Smooth muscle cell (in vitro differentiated cells): ENCODE measurements at regions not wholly inside any gene's neighbourhood (a gene's known extent, or its start where the extent isn't known, plus 50 kb on each side); places are given as distances from the start of the nearest gene placed in this dataset.

ENCODE experiments used
- DNase-seq: peaks from one replicate; lab custom pipeline; 2025; ENCODE audit not compliant: unreplicated experiment; lab: John Stamatoyannopoulos, UW
- H2AFZ ChIP-seq: fragments of 200-600 bp; sonication (generic); 2 replicates; pipeline ENCODE4 v1.6.0; 2016; ENCODE audit warnings: antibody characterized with exemption, low read depth, mild to moderate bottlenecking
- H3F3A ChIP-seq: fragments of 200-600 bp; sonication (generic); 2 replicates; pipeline ENCODE4 v1.6.0; 2017; ENCODE audit warnings: antibody characterized with exemption, low read depth
- H3K27ac ChIP-seq: fragments of 200-600 bp; sonication (generic); 2 replicates; pipeline ENCODE4 v1.5.1; 2016; ENCODE audit warnings: low read depth, mild to moderate bottlenecking
- H3K27me3 ChIP-seq: fragments of 200-600 bp; sonication (generic); 2 replicates; pipeline ENCODE4 v1.6.1; 2016; ENCODE audit warnings: low read depth, mild to moderate bottlenecking
- H3K36me3 ChIP-seq: fragments of 200-600 bp; sonication (generic); 2 replicates; pipeline ENCODE4 v1.5.1; 2016; ENCODE audit warnings: low read depth
- H3K4me1 ChIP-seq: fragments of 200-600 bp; sonication (generic); 2 replicates; pipeline ENCODE4 v1.5.1; 2016; ENCODE audit warnings: low read depth
- H3K4me2 ChIP-seq: fragments of 200-600 bp; sonication (generic); 2 replicates; pipeline ENCODE4 v1.6.0; 2016; ENCODE audit warnings: mild to moderate bottlenecking
- H3K4me3 ChIP-seq: fragments of 200-600 bp; sonication (generic); 2 replicates; pipeline ENCODE4 v1.5.1; 2016; ENCODE audit warnings: mild to moderate bottlenecking
- H3K79me2 ChIP-seq: fragments of 200-600 bp; sonication (generic); 2 replicates; pipeline ENCODE4 v1.6.0; 2016; ENCODE audit warnings: low read depth, mild to moderate bottlenecking
- H3K9ac ChIP-seq: fragments of 200-600 bp; sonication (generic); 2 replicates; pipeline ENCODE4 v1.6.0; 2016; ENCODE audit warnings: low read depth
- H3K9me3 ChIP-seq: fragments of 200-600 bp; sonication (generic); replicated peaks from 2 replicates; pipeline ENCODE4 v1.5.1; 2016; ENCODE audit warnings: low read depth
- H4K20me1 ChIP-seq: fragments of 200-600 bp; sonication (generic); 2 replicates; pipeline ENCODE4 v1.6.0; 2016; ENCODE audit warnings: low read depth
- CTCF ChIP-seq: fragments of 200-600 bp; sonication (generic); IDR thresholded peaks from 2 replicates; pipeline ENCODE4 v1.5.1; 2017; ENCODE audit warnings: borderline replicate concordance, mild to moderate bottlenecking, antibody characterized with exemption; ENCODE audit not compliant: insufficient read depth, poor library complexity, severe bottlenecking
- WGBS: methylation state at CpG from one replicate; pipeline ENCODE4 v1.1.7; 2016; ENCODE audit warnings: low lambda C conversion rate; 5-methylcytosine and 5-hydroxymethylcytosine counted together

GRCh38 chr17:33493566-33493965 lies 200.5 kb upstream of the ASIC2 start:
- H3K4me3 ChIP-seq: no peak overlapping the region
- no peaks in the 10 kb centered on the region for H3F3A ChIP-seq
- peak overlapping the region; percentile 13 for H3K4me2 ChIP-seq
- peak overlapping the region; percentile 3 for H3K27ac ChIP-seq
- H3K9me3 ChIP-seq: no peaks in the 10 kb centered on the region
- TF ChIP-seq CTCF: no peak
- H4K20me1 ChIP-seq: no peaks in the 10 kb centered on the region
- no peaks in the 10 kb centered on the region for H3K4me1 ChIP-seq
- H2AFZ ChIP-seq: no peak overlapping the region
- H3K36me3 ChIP-seq: no peaks in the 10 kb centered on the region
- no peak overlapping the region for H3K9ac ChIP-seq
- DNase-seq: no peak
- H3K27me3 ChIP-seq: no peaks in the 10 kb centered on the region
- 80% methylated on average over 5 of the region's 5 CpGs for WGBS
- no peaks in the 10 kb centered on the region for H3K79me2 ChIP-seq

- no peak for DNase-seq
These were observed 201.1 kb upstream of the ASIC2 start for GRCh38 chr17:33494151-33494550.

GRCh38 chr17:33497623-33498022 lies 204.5 kb upstream of the ASIC2 start:
- Histone ChIP-seq H3K4me2 (no peak overlapping the region), H3K36me3 (no peaks in the 10 kb centered on the region), H3K4me3 (no peak overlapping the region), H3K4me1 (no peaks in the 10 kb centered on the region), H3K27ac (no peak overlapping the region), H4K20me1 (no peaks in the 10 kb centered on the region), H3K9me3 (no peaks in the 10 kb centered on the region), H3K27me3 (no peaks in the 10 kb centered on the region), H2AFZ (no peak overlapping the region), H3K79me2 (no peaks in the 10 kb centered on the region), H3K9ac (no peak overlapping the region), H3F3A (no peaks in the 10 kb centered on the region)
- no peak for TF ChIP-seq CTCF
- no peak for DNase-seq
- 77% methylated on average over 3 of the region's 3 CpGs for WGBS

More at GRCh38 chr17:33494151-33494550, 201.1 kb upstream of the ASIC2 start:
- Histone ChIP-seq H3K79me2 (no peaks in the 10 kb centered on the region), H3K27me3 (no peaks in the 10 kb centered on the region), H3F3A (no peaks in the 10 kb centered on the region), H3K27ac (peak overlapping the region; percentile 3), H4K20me1 (no peaks in the 10 kb centered on the region), H3K9ac (no peak overlapping the region), H2AFZ (no peak overlapping the region), H3K4me2 (no peak overlapping the region), H3K4me1 (no peaks in the 10 kb centered on the region), H3K4me3 (no peak overlapping the region), H3K36me3 (no peaks in the 10 kb centered on the region), H3K9me3 (no peaks in the 10 kb centered on the region)
- TF ChIP-seq CTCF: no peak
- 82% methylated on average over 4 of the region's 4 CpGs for WGBS

- 44% methylated on average over 6 of the region's 6 CpGs for WGBS
- H2AFZ ChIP-seq: no peak overlapping the region
- no peaks in the 10 kb centered on the region for H3K36me3 ChIP-seq
- no peak for TF ChIP-seq CTCF
- no peaks in the 10 kb centered on the region for H4K20me1 ChIP-seq
- H3F3A ChIP-seq: no peaks in the 10 kb centered on the region
- no peak overlapping the region for H3K4me3 ChIP-seq
- no peak for DNase-seq
- H3K27ac ChIP-seq: no peak overlapping the region
- no peaks in the 10 kb centered on the region for H3K27me3 ChIP-seq
- no peaks in the 10 kb centered on the region for H3K79me2 ChIP-seq
- H3K9ac ChIP-seq: no peak overlapping the region
- no peak overlapping the region for H3K4me2 ChIP-seq
- H3K4me1 ChIP-seq: no peaks in the 10 kb centered on the region
- no peaks in the 10 kb centered on the region for H3K9me3 ChIP-seq
These were observed 205.0 kb upstream of the ASIC2 start for GRCh38 chr17:33498069-33498468.
